Neuronal stem cell (in vitro differentiated cells): ENCODE measurements at regions not wholly inside any gene's neighbourhood (a gene's known extent, or its start where the extent isn't known, plus 50 kb on each side); places are given as distances from the start of the nearest gene placed in this dataset.
"Not testable (repeated sequence)": the region's sequence is repeated elsewhere in the genome, so short reads cannot be mapped to it uniquely, and the experiment has no call there.

Source experiments
- DNase-seq: peaks from one replicate; pipeline ENCODE4 v3.0.0-alpha.2; 2013; ENCODE audit warnings: low spot score
- H2AFZ ChIP-seq: one replicate; pipeline ENCODE4 v1.6.1; 2013; ENCODE audit warnings: mild to moderate bottlenecking, low read length, inconsistent platforms
- H2AK5ac ChIP-seq: 2 replicates; pipeline ENCODE4 v1.6.1; 2013; ENCODE audit warnings: low read depth, mild to moderate bottlenecking, inconsistent platforms, low read length, moderate library complexity, mixed read lengths
- H2BK120ac ChIP-seq: 2 replicates; pipeline ENCODE4 v1.6.1; 2013; ENCODE audit warnings: low read depth, mild to moderate bottlenecking, inconsistent platforms, low read length, moderate library complexity, mixed read lengths
- H2BK12ac ChIP-seq: one replicate; pipeline ENCODE4 v1.6.1; 2013; ENCODE audit warnings: low read length, inconsistent platforms
- H2BK15ac ChIP-seq: 2 replicates; pipeline ENCODE4 v1.6.1; 2013; ENCODE audit warnings: mild to moderate bottlenecking, low read length, inconsistent platforms, mixed read lengths
- H2BK5ac ChIP-seq: one replicate; pipeline ENCODE4 v1.6.1; 2013; ENCODE audit warnings: inconsistent platforms, mild to moderate bottlenecking, low read length, moderate library complexity
- H3K14ac ChIP-seq: one replicate; pipeline ENCODE4 v1.6.1; 2013; ENCODE audit warnings: low read length, inconsistent platforms
- H3K18ac ChIP-seq: 2 replicates; pipeline ENCODE4 v1.6.1; 2013; ENCODE audit warnings: low read length, inconsistent platforms
- H3K23ac ChIP-seq: 2 replicates; pipeline ENCODE4 v1.6.1; 2013; ENCODE audit warnings: low read depth, mild to moderate bottlenecking, mixed read lengths, low read length, inconsistent platforms; ENCODE audit not compliant: poor library complexity
- H3K27ac ChIP-seq: replicated peaks from 3 replicates; pipeline ENCODE4 v1.5.1; 2013; ENCODE audit warnings: low read length, inconsistent platforms
- H3K27me3 ChIP-seq, 3 experiments: 2 replicates each; pipeline ENCODE4 v1.6.1; 2013; ENCODE audit warnings: low read length in 3 of 3, mild to moderate bottlenecking in 2 of 3, inconsistent platforms in 1 of 3, low read depth in 1 of 3, mixed read lengths in 1 of 3, moderate library complexity in 1 of 3; ENCODE audit not compliant: control insufficient read depth in 3 of 3, insufficient read depth in 3 of 3
- H3K36me3 ChIP-seq, 2 donors: replicated peaks in 1 of 2; 2 replicates each; pipeline ENCODE4 v1.6.1; 2013; ENCODE audit warnings: low read length in 2 of 2; ENCODE audit not compliant: control insufficient read depth in 2 of 2, insufficient read depth in 2 of 2
- H3K4ac ChIP-seq: 2 replicates; pipeline ENCODE4 v1.6.1; 2013; ENCODE audit warnings: inconsistent platforms, mild to moderate bottlenecking, low read length, moderate library complexity
- H3K4me1 ChIP-seq, 2 donors: 1 replicate in 1 of 2; 2 replicates in 1 of 2; pipeline ENCODE4 v1.6.1; 2013; ENCODE audit warnings: low read length in 2 of 2, low read depth in 1 of 2; ENCODE audit not compliant: control insufficient read depth in 2 of 2, insufficient read depth in 1 of 2
- H3K4me2 ChIP-seq: one replicate; pipeline ENCODE4 v1.6.1; 2013; ENCODE audit warnings: mild to moderate bottlenecking, low read length, inconsistent platforms; ENCODE audit not compliant: insufficient read depth, poor library complexity, severe bottlenecking
- H3K4me3 ChIP-seq, 2 donors: 2 replicates each; pipeline ENCODE4 v1.5.1; 2013; ENCODE audit warnings: low read length in 2 of 2, mild to moderate bottlenecking in 2 of 2, inconsistent platforms in 1 of 2, moderate library complexity in 1 of 2
- H3K79me1 ChIP-seq: one replicate; pipeline ENCODE4 v1.6.1; 2013; ENCODE audit warnings: low read depth, mild to moderate bottlenecking, inconsistent platforms, low read length, moderate library complexity
- H3K9ac ChIP-seq: one replicate; pipeline ENCODE4 v1.6.1; 2013; ENCODE audit warnings: mild to moderate bottlenecking, low read depth, low read length, inconsistent platforms; ENCODE audit not compliant: poor library complexity
- H3K9me3 ChIP-seq, 2 donors: replicated peaks in 1 of 2; 2 replicates each; pipeline versions ENCODE3 to v1.6.1; 2013; ENCODE audit warnings: low read length in 2 of 2, mild to moderate bottlenecking in 2 of 2, inconsistent platforms in 1 of 2, low read depth in 1 of 2, mixed read lengths in 1 of 2, moderate library complexity in 1 of 2; ENCODE audit not compliant: control insufficient read depth in 2 of 2, insufficient read depth in 1 of 2
- H4K8ac ChIP-seq: one replicate; pipeline ENCODE4 v1.6.1; 2013; ENCODE audit warnings: low read depth, mild to moderate bottlenecking, inconsistent platforms, low read length, moderate library complexity
- H4K91ac ChIP-seq: one replicate; pipeline ENCODE4 v1.6.1; 2013; ENCODE audit warnings: low read length, low read depth, mild to moderate bottlenecking, inconsistent platforms; ENCODE audit not compliant: poor library complexity
- WGBS, 2 donors: extraction: QIAGEN DNeasy Blood & Tissue Kit; methylation state at CpG; one replicate each; pipeline ENCODE4 v1.1.7; 2013; ENCODE audit warnings: missing lambda C conversion rate in 2 of 2, mixed read lengths in 1 of 2; ENCODE audit not compliant: insufficient read length in 2 of 2, insufficient replicate concordance in 1 of 2; ENCODE audit errors: extremely low coverage in 2 of 2; 5-methylcytosine and 5-hydroxymethylcytosine counted together

GRCh38 chr7:106442476-106442875 is 157.7 kb upstream of the NAMPT start:
- DNase-seq: no peak
- no peak overlapping the region for H3K4ac ChIP-seq
- H3K4me2 ChIP-seq: no peak overlapping the region
- no peaks in the 10 kb centered on the region for H3K36me3 ChIP-seq
- no peaks in the 10 kb centered on the region for H3K27me3 ChIP-seq
- WGBS, 2 donors: no CpG with 5 or more reads among the region's 1 CpG
- no peak overlapping the region for H3K14ac ChIP-seq
- H3K9ac ChIP-seq: no peak overlapping the region
- no peak overlapping the region for H2BK12ac ChIP-seq
- no peak overlapping the region for H2BK15ac ChIP-seq
- H2BK5ac ChIP-seq: no peak overlapping the region
- H3K79me1 ChIP-seq: no peaks in the 10 kb centered on the region
- no peak overlapping the region for H3K23ac ChIP-seq
- H4K8ac ChIP-seq: no peak overlapping the region
- H3K4me3 ChIP-seq: no peak overlapping the region
- H2AFZ ChIP-seq: no peak overlapping the region
- no peaks in the 10 kb centered on the region for H3K9me3 ChIP-seq
- H3K4me1 ChIP-seq: no peaks in the 10 kb centered on the region
- no peak overlapping the region for H2BK120ac ChIP-seq
- H2AK5ac ChIP-seq: no peak overlapping the region
- H4K91ac ChIP-seq: no peak overlapping the region
- H3K18ac ChIP-seq: no peak overlapping the region
- no peak overlapping the region for H3K27ac ChIP-seq

DNA sequence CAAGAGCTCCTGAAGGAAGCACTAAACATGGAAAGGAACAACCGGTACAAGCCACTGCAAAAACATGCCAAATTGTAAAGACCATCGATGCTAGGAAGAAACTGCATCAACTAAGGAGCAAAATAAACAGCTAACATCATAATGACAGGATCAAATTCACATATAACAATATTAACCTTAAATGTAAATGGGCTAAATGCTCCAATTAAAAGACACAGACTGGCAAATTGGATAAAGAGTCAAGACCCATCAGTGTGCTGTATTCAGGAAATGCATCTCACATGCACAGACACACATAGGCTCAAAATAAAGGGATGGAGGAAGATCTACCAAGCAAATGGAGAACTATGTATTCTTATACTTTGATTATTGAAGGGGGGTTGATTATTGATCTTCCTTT is 156.6 kb upstream of the NAMPT start:
- no CpG with 5 or more reads among the region's 2 CpGs for WGBS, 2 donors
- not testable (repeated sequence) for H2BK15ac ChIP-seq, H2AK5ac ChIP-seq, H3K4me2 ChIP-seq, H4K91ac ChIP-seq, H2BK12ac ChIP-seq, DNase-seq, H3K9ac ChIP-seq, H2BK120ac ChIP-seq, H3K36me3 ChIP-seq, H3K79me1 ChIP-seq, H3K14ac ChIP-seq, H3K27me3 ChIP-seq, H2BK5ac ChIP-seq, H3K4ac ChIP-seq, H4K8ac ChIP-seq, H3K23ac ChIP-seq, H3K4me3 ChIP-seq, H3K9me3 ChIP-seq, H3K18ac ChIP-seq, H2AFZ ChIP-seq, H3K4me1 ChIP-seq, H3K27ac ChIP-seq

GRCh38 chr7:106436933-106437332 is 152.2 kb upstream of the NAMPT start:
- not testable (repeated sequence) for H2BK5ac ChIP-seq, H3K4me2 ChIP-seq, H3K14ac ChIP-seq, H2BK12ac ChIP-seq, H3K4me3 ChIP-seq, H3K27me3 ChIP-seq, H2BK120ac ChIP-seq, H3K4ac ChIP-seq, H2BK15ac ChIP-seq, H3K18ac ChIP-seq, H3K79me1 ChIP-seq, H2AK5ac ChIP-seq, DNase-seq, H4K8ac ChIP-seq, H4K91ac ChIP-seq, H3K4me1 ChIP-seq, H3K9me3 ChIP-seq, H3K9ac ChIP-seq, H3K27ac ChIP-seq, H3K36me3 ChIP-seq, H3K23ac ChIP-seq, H2AFZ ChIP-seq
- no CpG with 5 or more reads among the region's 2 CpGs for WGBS, 2 donors

DNA sequence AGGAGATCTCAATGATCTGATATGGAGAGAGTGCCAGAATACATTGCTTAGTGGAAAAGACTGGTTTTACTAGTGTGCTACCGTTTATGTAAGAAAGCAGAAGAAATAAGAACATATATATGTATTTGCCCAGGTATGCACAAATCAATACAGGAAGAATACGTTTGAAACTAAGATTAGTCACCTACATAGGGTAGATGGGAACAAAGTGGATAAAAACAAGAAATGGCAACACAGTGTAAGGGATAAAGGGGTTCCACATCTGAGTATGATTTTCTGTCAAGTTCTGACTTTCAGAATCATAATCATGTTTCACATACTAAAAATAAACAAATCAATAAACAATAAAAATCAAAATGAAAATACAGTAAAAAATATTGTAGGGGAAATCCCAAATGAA is 148.6 kb upstream of the NAMPT start:
- Histone ChIP-seq H2BK120ac (no peak overlapping the region), H3K27ac (no peak overlapping the region), H3K79me1 (no peaks in the 10 kb centered on the region), H2BK12ac (no peak overlapping the region), H3K18ac (no peak overlapping the region), H3K36me3 (no peaks in the 10 kb centered on the region), H3K4me3 (no peak overlapping the region), H2AFZ (no peak overlapping the region), H3K9me3 (no peaks in the 10 kb centered on the region), H4K91ac (no peak overlapping the region), H3K4me2 (no peak overlapping the region), H3K9ac (no peak overlapping the region), H3K4ac (no peak overlapping the region), H3K23ac (no peak overlapping the region), H2AK5ac (no peak overlapping the region), H2BK15ac (no peak overlapping the region), H4K8ac (no peak overlapping the region), H2BK5ac (no peak overlapping the region), H3K14ac (no peak overlapping the region), H3K4me1 (no peaks in the 10 kb centered on the region), H3K27me3 (no peaks in the 10 kb centered on the region)
- no peak for DNase-seq
- WGBS, 2 donors: no CpG with 5 or more reads among the region's 2 CpGs
